Dermis blood vessel endothelial cell (primary cell): ENCODE measurements at regions not wholly inside any gene's neighbourhood (a gene's known extent, or its start where the extent isn't known, plus 50 kb on each side); places are given as distances from the start of the nearest gene placed in this dataset.
"Not testable (repeated sequence)": the region's sequence is repeated elsewhere in the genome, so short reads cannot be mapped to it uniquely, and the experiment has no call there.

Experiments used
- DNase-seq: peaks from one replicate; pipeline ENCODE4 v3.0.0; 2010

- DNase-seq = no peak
These were observed 119.7 kb downstream of the ACAA2 start for GRCh38 chr18:49693717-49694005.

DNA sequence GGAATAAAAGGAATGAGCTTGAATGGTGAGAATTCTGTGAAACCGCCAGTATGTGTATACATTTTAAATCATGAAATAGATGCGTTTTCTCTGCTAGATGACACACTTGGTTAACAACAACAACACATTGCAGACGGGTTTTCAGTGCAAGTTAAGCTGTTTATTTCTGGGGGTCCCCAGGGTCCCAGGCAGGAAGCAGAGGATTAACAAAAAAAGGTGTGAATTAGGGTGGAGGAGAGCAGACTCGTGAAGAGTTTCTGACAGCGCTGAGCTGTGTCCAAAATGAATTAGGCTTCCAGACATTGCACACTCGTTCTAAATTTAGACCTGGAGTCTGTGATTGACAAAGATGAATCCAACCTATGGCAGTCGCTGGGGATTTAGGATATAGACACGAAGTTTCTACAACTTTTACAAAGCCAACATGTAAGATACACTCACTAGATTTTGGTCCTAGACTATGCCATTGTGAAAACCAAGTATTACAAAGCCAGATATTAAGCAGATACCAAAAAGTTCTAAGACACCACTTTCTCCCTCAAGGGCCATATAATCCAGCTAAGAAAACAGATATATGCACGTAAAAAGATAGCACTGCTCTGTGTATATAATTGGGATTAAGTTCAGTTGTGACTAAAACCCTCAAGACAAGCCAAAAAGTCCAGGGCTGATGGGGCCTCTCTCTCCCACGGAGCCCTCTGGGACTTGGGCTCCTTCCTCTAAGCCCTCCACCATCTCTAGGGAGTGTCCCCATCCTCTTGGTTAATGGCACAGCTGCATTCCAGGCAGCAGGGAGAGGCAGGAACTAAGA is 120.2 kb downstream of the ACAA2 start:
- no peak for DNase-seq

DNA sequence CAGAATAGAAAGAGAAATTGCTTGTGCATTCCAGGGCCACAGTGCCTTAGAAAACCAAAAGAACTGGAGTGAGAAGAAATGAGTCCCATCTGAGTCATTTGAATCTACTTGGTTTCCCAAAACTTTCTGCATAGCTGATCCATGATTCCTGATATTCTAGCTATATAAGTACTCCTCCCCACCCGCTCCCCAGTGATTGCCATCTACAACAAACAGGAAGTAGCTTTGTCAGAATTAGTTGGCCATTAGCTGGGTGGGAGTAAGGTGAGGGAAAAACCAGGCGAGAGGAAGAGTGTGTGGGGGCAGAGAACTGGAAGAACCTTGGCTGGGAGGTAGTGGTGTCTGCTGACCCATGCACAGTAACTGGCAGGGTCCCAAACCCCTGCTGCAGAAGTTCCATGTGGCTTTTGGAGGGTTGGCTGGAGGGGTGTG is 122.1 kb downstream of the ACAA2 start:
- peak; percentile 57 for DNase-seq

- peak; percentile 54 for DNase-seq
These were observed 123.0 kb downstream of the ACAA2 start for GRCh38 chr18:49690312-49690711.

GRCh38 chr18:49685231-49685942 is 123.5 kb downstream of the LIPG start:
- DNase-seq = peak; percentile 92

DNA sequence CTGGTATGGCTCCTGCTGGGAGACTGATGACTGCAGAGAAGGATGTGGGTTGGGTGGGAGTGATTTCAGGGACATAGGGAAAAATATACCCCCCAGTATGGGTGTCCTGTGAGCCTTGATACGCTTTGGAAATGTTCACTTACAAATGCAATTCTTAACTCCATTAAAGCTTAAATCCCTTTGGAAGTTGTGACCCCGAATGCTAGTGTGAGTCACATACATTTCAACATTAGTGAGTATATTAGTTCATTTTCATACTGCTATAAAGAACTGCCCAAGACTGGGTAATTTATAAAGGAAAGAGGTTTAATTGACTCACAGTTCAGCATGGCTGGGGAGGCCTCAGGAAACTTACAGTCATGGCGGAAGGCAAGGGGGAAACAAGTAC is 120.9 kb downstream of the LIPG start:
- DNase-seq = not testable (repeated sequence)

DNA sequence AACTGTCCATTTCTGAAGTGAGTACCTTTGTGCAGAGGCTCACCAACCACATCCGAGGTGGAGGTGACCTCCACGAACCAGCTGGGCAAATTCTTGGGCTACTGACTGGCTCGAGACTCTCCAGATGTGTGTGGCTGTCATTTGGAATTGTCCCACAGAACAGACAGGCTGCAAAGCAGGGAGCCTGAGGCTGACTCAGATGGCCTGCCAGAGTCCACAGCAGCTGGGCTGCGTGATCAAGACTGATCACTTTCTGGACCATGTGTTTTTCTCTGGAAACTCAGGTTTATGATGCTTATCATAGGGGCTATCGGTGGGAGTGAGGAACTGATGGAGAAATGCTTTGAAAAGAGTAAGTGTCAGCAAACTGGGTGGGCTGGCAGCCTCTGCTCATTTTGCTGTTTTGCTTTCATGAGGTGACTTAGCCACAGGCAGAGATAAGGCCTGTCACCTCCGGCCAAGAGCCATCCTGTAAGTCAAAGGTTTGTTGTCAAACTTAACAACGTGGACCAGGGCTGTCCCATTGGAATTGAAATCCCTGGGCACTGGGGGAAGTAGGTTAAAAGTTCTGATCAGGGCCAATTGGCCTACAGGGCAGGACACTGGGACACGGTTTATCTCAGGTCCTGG is 120.4 kb downstream of the LIPG start:
- DNase-seq = no peak

DNA sequence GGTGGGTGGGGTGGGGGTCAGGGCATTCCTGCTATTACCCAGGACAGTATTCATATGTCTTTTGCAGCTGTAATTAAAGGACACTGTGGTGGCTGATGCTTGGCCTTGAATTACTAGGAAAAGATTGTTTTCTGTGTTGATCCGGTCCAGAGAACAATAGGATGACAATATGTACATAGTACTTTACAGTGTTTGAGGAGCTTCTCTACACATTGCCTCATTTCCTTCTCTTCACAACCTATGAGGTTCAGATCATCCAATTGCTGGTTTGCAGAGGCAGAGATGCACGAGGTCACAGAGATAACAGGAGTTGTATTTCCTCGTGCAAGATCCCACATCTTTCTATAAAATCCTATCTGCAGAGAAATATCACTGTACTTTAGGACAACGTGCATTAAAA is 119.5 kb downstream of the LIPG start:
- peak; percentile 26 for DNase-seq

- DNase-seq = no peak
These were observed 116.6 kb downstream of the LIPG start for GRCh38 chr18:49678440-49678839.

- DNase-seq = peak; percentile 16
These were observed 116.0 kb downstream of the LIPG start for GRCh38 chr18:49677762-49678413.

DNA sequence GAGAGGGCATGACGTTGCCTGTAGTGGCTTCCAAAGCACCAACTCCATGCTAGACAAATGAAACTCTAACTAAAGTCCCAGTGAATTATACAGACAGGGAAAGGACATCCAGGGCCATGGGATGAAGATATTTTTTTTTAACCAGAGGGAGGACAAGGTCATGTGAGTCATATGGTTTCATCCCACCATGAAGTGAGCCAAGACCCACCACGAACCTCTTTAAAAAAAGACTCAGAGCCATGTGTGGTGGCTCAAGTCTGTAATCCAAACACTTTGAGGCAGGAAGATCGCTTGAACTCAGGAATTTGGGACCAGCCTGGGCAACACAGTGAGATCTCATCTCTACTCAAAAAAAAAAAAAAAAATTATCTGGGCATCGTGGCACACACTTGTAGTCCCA is 115.2 kb downstream of the LIPG start:
- no peak for DNase-seq

DNA sequence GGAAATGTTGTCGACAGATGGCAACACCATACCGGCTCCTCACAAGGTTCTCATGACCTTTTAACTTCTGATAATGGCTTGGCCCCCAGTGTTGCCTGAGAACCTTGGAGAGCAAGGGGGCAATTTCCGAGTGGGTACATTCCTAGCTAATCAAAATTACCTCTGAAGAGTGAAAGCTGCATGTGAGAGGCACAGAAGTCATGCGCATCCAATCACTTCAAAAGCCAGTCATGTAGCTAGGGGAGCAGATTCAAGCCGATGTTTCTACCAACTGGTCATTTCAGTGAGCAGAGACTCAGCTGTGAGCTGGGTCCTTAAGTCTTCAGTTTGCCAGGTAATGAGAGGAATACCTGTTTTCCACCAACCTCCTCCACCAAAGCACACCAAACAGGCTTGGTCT is 111.4 kb downstream of the LIPG start:
- DNase-seq = no peak

DNA sequence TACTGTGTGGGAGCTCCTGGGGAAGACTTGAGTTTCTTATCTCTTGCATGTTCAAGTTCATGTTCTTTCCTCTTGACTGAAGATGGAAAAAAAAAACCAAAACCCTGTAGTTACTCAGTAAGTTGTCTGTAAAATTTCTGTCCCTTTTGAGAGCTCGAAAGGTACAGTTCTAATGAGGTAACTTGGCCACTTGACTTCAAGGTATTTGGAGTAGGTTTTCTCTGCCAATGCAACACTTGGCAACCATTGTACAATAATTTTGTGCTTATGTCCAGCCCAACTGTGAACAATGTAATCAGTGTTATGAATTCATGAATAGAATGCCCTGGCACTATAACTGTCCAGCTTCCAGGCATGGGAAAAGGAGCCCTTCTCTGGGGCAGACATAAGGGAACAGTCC is 111.0 kb downstream of the LIPG start:
- no peak for DNase-seq

DNA sequence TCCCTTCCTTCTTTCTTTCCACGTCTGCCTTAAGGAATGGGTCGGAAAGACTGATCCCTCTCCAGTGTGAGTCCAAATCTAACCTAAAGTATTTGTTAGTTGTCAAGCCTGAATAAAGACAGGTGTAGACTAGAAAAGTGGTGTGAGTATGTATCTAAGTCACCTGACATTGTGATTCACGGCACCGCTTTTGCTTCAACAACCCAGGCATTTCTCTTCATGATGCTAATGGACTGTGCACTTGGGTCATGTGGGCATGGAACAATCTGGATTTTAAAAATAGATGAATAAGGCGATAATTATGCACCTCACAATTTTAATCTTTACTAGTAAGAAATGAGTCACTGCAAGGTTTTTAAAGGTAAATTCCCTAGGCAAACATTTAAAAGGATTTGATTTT is 107.5 kb downstream of the LIPG start:
- no peak for DNase-seq

DNA sequence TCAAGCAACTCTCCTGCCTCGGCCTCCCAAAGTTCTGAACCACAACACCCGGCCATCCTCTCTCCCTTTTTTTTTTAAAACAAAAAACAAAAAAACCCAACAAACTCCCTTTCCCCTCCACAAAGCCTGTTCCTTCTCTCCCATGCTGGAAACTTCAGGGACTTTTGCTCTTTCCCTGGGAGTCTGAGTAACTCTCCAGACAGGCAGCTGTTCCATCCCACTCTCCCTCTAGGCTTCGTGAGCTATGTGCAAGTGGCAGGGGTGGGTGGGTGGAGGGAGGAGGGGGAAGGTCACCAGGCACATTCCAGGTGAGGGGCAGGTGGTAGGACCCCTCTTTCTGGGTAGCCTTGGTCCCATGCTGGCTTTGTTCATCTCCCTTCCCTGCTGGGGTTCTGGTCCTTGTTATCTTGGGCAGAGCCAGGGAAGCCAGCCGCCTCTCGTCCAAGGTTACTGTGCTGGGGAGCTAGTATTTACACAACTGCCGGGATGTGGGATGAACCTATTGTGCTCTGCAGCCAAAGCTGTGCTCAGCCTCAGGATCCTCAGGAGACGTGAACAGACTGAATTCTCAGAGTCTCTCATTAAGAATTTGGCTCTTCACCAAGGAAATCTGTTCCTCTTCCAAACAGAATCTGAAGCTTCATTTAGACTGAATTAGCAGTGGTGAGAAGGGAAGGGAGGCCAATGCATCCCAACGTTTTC is 106.9 kb downstream of the LIPG start:
- no peak for DNase-seq

DNA sequence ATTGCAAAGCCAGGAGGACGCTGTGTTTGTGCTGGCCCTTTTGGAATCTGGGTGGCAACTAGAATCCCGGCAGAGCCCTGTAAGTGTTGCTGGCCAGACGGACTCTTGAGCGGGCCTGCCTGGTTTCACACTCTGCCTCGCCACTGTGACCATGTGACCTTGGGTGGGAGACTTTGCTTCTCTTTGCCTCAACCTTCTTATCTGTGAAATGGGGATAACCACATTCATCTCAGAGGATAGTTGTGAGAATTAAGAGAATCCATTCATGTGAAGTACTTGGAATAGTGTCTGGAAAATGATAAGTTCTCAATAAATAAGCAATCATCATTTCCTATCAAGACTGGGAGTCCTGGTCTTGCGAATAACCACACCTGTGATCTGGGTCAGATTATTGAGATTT is 105.6 kb downstream of the LIPG start:
- DNase-seq = no peak

DNA sequence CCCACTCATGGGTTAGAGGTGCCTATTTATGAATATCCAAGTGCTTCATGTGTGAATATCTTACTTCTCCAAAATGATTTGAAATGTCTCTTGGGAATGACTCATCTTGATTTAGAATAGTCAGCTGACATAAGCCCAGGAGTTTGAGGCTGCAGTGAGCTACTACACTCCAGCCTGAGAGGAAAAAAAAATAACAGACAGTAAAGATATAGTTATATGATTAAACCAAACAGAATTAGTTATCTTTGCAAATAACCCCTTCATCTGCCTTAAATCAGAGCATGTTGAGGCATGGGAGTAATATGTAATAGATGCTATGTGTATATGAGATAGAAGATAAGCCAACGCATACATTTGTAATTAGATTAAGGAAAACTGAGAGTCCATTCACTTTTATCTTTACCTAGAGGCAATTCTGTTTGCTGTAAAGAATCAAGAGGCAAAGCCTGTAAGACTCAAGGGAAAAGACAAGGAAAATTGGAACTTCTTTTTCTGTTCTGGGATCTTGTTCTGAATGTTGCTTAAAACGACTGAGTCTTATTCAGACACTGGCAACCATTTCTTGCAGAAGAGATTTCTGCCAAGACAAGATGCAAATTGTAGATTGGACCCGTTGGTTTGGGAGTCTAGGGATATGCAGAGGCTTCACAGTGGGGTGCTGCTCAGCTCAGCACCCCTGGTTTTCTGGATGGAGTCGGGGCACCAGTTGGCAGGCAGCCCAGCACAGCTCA is 104.4 kb downstream of the LIPG start:
- DNase-seq = peak; percentile 32

DNA sequence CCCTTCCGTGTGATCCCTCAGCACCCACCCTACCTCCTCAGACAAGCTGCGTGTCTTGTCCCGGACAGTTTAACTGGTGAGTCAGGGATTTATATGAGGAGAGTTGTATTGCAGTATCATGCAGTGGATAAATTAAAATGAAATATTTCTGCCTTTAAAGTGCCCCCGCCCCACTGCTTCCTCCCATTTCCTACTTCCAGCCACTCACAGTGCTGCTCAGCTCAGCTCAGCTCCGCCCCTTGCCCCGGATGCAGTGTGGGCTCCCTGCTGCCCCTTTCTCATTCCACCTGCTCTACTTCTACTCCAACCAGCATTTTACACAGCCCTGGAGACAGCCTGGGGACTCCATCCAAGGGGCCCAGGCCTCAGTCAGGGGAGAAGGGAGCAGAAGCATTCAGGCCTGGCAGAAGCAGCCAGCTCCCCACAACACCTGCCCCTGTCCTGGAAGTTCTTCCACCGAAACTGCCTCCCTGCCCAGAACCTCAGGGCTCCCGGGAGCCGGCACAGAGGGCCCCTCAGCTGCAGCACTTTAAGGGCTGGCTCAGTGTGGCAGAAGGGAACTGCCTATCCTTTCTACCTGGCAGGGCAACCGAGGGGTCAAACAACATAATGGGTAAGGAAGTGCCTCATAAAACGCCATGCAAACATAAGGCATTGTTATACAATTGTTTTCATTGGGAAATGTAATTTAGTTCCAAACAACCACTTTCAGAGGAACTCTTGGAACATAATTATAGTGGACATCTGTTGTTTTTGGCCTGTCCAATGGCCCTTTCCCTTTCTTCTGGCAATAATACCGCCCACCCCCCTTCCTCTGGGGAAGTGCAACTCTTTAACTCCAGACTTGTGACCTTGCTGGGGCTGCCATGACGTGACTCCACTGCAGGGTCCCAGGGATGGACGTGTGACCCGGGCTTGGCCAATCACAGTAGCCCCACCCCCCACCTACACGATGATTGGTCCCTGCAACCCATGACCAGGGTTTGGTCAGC is 102.3 kb downstream of the LIPG start:
- peak; percentile 96 for DNase-seq

DNA sequence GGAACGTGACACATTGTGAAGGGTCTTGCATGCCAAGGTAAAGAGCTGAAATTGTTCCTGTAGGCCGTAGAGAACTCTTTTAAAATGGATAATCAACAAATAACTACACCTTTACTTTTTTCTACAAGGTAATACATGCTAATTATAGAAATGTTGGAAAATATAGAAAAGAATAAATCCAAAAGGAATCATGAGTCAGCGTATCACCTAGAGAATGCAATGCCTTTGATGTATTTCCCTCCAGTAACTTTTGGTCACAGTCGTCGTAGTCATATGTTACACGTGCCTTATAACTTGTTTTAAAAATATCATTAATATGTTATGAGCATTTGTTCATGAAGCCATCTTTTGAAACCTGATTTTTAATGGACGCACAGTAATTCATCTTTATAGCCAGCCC is 100.6 kb downstream of the LIPG start:
- DNase-seq = no peak

- DNase-seq = no peak
These were observed 97.1 kb downstream of the LIPG start for GRCh38 chr18:49658823-49659404.
